ENCODE measurements at regions not wholly inside any gene's neighbourhood (a gene's known extent, or its start where the extent isn't known, plus 50 kb on each side); places are given as distances from the start of the nearest gene placed in this dataset.

DNA sequence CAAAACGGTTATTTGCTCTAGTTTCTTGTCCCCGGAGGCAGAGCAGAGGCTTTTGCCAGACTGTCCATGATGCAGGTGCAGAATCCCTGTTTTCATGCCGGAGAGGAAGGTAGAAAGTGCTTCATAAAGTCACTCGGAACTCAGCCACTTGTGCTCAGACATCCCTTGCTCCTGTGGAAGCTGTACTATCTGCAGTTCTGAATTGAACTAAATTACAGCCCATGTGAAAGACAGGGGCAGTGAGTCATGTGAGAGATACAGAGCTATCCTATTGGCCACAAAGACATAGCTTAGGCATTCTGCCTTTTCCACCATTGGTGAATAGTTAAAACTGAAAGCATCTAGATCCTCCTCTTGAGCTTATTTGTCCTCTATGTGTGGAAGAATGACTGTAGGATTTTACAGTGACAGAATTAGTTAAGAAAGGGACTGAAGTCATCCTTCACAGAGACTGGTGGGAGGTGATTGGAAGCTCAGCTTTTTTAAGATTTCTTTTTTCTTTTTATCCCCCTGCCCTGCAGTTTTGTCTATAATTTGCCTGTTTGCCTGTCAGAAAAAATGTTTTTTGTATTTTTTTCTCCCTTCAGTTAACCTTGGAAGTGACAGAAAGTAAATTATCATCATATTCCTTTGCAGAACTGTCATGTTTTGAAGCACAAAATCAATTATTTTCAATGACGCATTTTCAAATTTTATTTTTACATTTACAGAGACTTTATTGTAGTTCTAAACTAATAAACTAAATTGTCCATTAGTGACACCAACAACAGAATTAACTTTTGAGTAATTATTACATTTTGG is 298.6 kb downstream of the PTPRC start:
- H3K4me3 Mint-ChIP-seq (ENCODE audit: unreplicated experiment), result no peak overlapping the region

DNA sequence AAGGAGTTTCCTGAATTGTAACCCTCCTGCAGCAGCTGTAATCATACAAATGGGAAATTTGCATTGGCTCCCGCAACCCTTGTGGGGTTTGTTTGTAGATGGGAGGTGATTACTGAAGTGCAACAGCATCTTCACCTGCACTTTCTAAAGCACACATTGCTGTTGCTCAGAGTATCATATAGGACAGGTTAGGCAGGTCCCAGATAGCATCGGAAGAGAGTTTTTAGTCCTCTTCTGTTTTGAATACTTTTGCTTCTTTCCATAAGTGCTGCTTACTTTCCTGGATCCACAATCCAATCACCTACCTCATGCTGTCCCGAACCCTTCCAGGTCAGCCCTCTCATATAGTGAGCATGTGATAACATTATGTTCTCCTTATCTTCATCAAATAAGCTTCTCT is 300.4 kb downstream of the PTPRC start:
- intact Hi-C loops (cut with micrococcal nuclease; ENCODE audit: unreplicated experiment), result loop anchor here (2.0 to 10.0 kb wide), 2 partner anchors 158 to 1086 kb away; partner anchors contain the start of gene NR5A2
- H3K4me1 ChIP-seq, result peaks cover 22% of the 10 kb centered on the region
- BruUV-seq (replicated peaks), result no TSS peak

More for the DNA sequence above, 298.6 kb downstream of the PTPRC start:
- POLR2A ChIA-PET, result interaction anchor here (0.6 to 1.0 kb wide), 2 partner anchors 8 to 1195 kb away, joined by 3 to 4 read pairs; no protein-coding TSS in a partner anchor
- Mint-ChIP-seq H3K9me3 (ENCODE audit: unreplicated experiment) (no peaks in the 10 kb centered on the region), H3K27ac (ENCODE audit: unreplicated experiment) (peak overlapping the region; percentile 11), H3K27me3 (ENCODE audit: insufficient read depth, unreplicated experiment) (no peaks in the 10 kb centered on the region), H3K36me3 (ENCODE audit: insufficient read depth, unreplicated experiment) (peaks cover 6% of the 10 kb centered on the region), H3K4me1 (ENCODE audit: low read depth, unreplicated experiment) (peaks cover 13% of the 10 kb centered on the region)
- peaks cover 29% of the 10 kb centered on the region for H3K4me1 ChIP-seq
- no peak for TF ChIP-seq CTCF (IDR thresholded peaks at IDR 0.05; ENCODE audit: insufficient read depth in 1 of 2, low read depth in 1 of 2, low read length in 1 of 2, severe bottlenecking in 1 of 2, unreplicated experiment in 1 of 2)
- peak overlapping the region; percentile 52 for H3K4me3 ChIP-seq (ENCODE audit: low read depth, low read length)
- CTCF ChIA-PET, result interaction anchor here (0.9 to 1.6 kb wide), 2 partner anchors 8 to 176 kb away, joined by 3 to 4 read pairs; no protein-coding TSS in a partner anchor
- no peaks in the 10 kb centered on the region for H3K36me3 ChIP-seq (ENCODE audit: control insufficient read depth, insufficient read depth, low read length)
- DNase-seq, result peak; percentile 60 to 69
- no peaks in the 10 kb centered on the region for H3K9me3 ChIP-seq
- intact Hi-C loops (cut with micrococcal nuclease; ENCODE audit: unreplicated experiment), result loop anchor here (1.0 to 10.0 kb wide), 4 partner anchors 8 to 1087 kb away; partner anchors contain the start of gene NR5A2
- no peaks in the 10 kb centered on the region for H3K27me3 ChIP-seq (replicated peaks; ENCODE audit: control insufficient read depth, insufficient read depth, low read length)
- BruUV-seq (replicated peaks), result no TSS peak

DNA sequence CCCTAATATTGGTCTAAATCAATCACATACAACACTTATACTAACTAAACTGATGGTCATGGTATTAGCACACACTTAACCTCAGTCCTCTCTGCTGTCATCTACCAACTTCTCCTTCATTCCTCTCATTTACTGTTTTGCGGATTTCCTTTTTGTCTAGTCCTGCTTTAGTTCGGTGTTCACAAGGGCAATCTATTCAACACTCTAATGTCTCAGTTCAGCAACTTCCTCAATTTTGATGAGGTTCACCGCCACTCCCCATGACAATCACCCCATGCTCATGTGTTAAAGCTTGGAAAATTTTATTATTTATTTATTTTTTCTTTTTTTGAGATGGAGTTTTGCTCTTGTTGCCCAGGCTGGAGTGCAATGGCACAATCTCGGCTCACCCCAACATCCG is 301.1 kb downstream of the PTPRC start:
- H3K9me3 ChIP-seq, result no peaks in the 10 kb centered on the region
- no TSS peak for BruUV-seq (replicated peaks)
- intact Hi-C loops (cut with micrococcal nuclease; ENCODE audit: unreplicated experiment), result loop anchor here (2.0 to 10.0 kb wide), 2 partner anchors 159 to 1085 kb away; partner anchors contain the start of gene NR5A2
- H3K36me3 ChIP-seq (ENCODE audit: control insufficient read depth, insufficient read depth, low read length), result no peaks in the 10 kb centered on the region
- no peak overlapping the region for H3K27ac Mint-ChIP-seq (ENCODE audit: unreplicated experiment)
- H3K9me3 Mint-ChIP-seq (ENCODE audit: unreplicated experiment), result no peaks in the 10 kb centered on the region
- no peak overlapping the region for H3K4me3 Mint-ChIP-seq (ENCODE audit: unreplicated experiment)
- TF ChIP-seq CTCF (IDR thresholded peaks at IDR 0.05; ENCODE audit: insufficient read depth in 1 of 2, low read depth in 1 of 2, low read length in 1 of 2, severe bottlenecking in 1 of 2, unreplicated experiment in 1 of 2), result no peak
- H3K27me3 ChIP-seq (replicated peaks; ENCODE audit: control insufficient read depth, insufficient read depth, low read length), result no peaks in the 10 kb centered on the region
- DNase-seq, result no peak
- POLR2A ChIA-PET, result no interaction called here
- peaks cover 20% of the 10 kb centered on the region for H3K4me1 ChIP-seq
- CTCF ChIA-PET, result no interaction called here
- no peak overlapping the region for H3K4me3 ChIP-seq (ENCODE audit: low read depth, low read length)
- no peaks in the 10 kb centered on the region for H3K27me3 Mint-ChIP-seq (ENCODE audit: insufficient read depth, unreplicated experiment)
- H3K36me3 Mint-ChIP-seq (ENCODE audit: insufficient read depth, unreplicated experiment), result peaks cover 6% of the 10 kb centered on the region
- peaks cover 13% of the 10 kb centered on the region for H3K4me1 Mint-ChIP-seq (ENCODE audit: low read depth, unreplicated experiment)

More for the DNA sequence above, 300.4 kb downstream of the PTPRC start:
- Mint-ChIP-seq H3K4me1 (ENCODE audit: low read depth, unreplicated experiment) (peaks cover 13% of the 10 kb centered on the region), H3K4me3 (ENCODE audit: unreplicated experiment) (no peak overlapping the region), H3K9me3 (ENCODE audit: unreplicated experiment) (no peaks in the 10 kb centered on the region), H3K27ac (ENCODE audit: unreplicated experiment) (no peak overlapping the region), H3K27me3 (ENCODE audit: insufficient read depth, unreplicated experiment) (no peaks in the 10 kb centered on the region), H3K36me3 (ENCODE audit: insufficient read depth, unreplicated experiment) (peaks cover 6% of the 10 kb centered on the region)
- Histone ChIP-seq H3K9me3 (no peaks in the 10 kb centered on the region), H3K4me3 (ENCODE audit: low read depth, low read length) (no peak overlapping the region), H3K36me3 (ENCODE audit: control insufficient read depth, insufficient read depth, low read length) (no peaks in the 10 kb centered on the region), H3K27me3 (replicated peaks; ENCODE audit: control insufficient read depth, insufficient read depth, low read length) (no peaks in the 10 kb centered on the region)
- ChIA-PET POLR2A (no interaction called here), CTCF (no interaction called here)
- TF ChIP-seq CTCF (IDR thresholded peaks at IDR 0.05; ENCODE audit: insufficient read depth in 1 of 2, low read depth in 1 of 2, low read length in 1 of 2, severe bottlenecking in 1 of 2, unreplicated experiment in 1 of 2), result no peak
- DNase-seq, result peak; percentile 11 to 51

Data from Caco-2 (cell line).